Mucosa of rectum (tissue), 2 donors: ENCODE measurements at regions not wholly inside any gene's neighbourhood (a gene's known extent, or its start where the extent isn't known, plus 50 kb on each side); places are given as distances from the start of the nearest gene placed in this dataset.

Experiments used
- H3K27ac ChIP-seq, 2 donors: one replicate each; pipeline ENCODE4 v1.7.0; 2013; ENCODE audit warnings: inconsistent platforms in 2 of 2, low read depth in 2 of 2, low read length in 2 of 2
- H3K27me3 ChIP-seq, 2 donors: one replicate each; pipeline ENCODE4 v1.7.0; 2013; ENCODE audit warnings: low read length in 2 of 2; ENCODE audit not compliant: control insufficient read depth in 2 of 2, insufficient read depth in 2 of 2
- H3K36me3 ChIP-seq, 2 donors: one replicate each; pipeline ENCODE4 v1.7.0; 2013; ENCODE audit warnings: low read length in 2 of 2; ENCODE audit not compliant: control insufficient read depth in 2 of 2, insufficient read depth in 2 of 2
- H3K4me1 ChIP-seq, 2 donors: one replicate each; pipeline ENCODE4 v1.7.0; 2013; ENCODE audit warnings: low read length in 2 of 2, mild to moderate bottlenecking in 1 of 2; ENCODE audit not compliant: control insufficient read depth in 2 of 2, insufficient read depth in 2 of 2
- H3K4me3 ChIP-seq, 2 donors: one replicate each; pipeline ENCODE4 v1.7.0; 2013; ENCODE audit warnings: low read length in 2 of 2
- H3K9ac ChIP-seq, 2 donors: one replicate each; pipeline ENCODE4 v1.7.0; 2013; ENCODE audit warnings: low read length in 2 of 2, low read depth in 1 of 2, mild to moderate bottlenecking in 1 of 2
- H3K9me3 ChIP-seq, 2 donors: one replicate each; pipeline ENCODE4 v1.7.0; 2013; ENCODE audit warnings: low read length in 2 of 2; ENCODE audit not compliant: control insufficient read depth in 2 of 2
- donor health status: healthy.
- donor health status: Normal muscosa, but diverticular disease.

DNA sequence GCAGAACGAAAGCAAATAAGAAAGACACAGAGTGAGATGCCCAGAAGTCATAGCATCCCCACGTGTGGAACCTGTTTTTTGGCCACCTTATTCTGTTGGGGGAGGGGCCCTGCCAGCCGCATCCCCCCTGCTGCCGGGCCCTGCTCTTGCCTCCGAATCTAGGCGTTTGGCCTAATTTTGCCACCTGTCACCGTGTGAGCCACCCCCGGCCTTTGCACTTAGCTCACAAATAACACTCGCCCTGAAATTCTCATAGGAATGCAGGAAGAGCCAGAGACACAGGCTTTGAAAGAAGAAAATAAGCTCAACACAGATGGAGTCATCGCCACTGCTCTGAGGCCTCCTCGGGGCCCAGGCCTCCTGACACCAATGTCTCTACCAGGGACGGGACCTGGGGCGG is 522.6 kb upstream of the SALL3 start:
- Histone ChIP-seq H3K9ac (no peak overlapping the region), H3K27me3 (no peaks in the 10 kb centered on the region), H3K4me3 (no peak overlapping the region), H3K27ac (no peak overlapping the region), H3K36me3 (no peaks in the 10 kb centered on the region), H3K9me3 (no peaks in the 10 kb centered on the region), H3K4me1 (no peaks in the 10 kb centered on the region)

GRCh38 chr18:78457731-78458130 is 521.9 kb upstream of the SALL3 start:
- no peak overlapping the region for H3K9ac ChIP-seq
- H3K4me1 ChIP-seq = no peaks in the 10 kb centered on the region
- H3K36me3 ChIP-seq = no peaks in the 10 kb centered on the region
- no peaks in the 10 kb centered on the region for H3K9me3 ChIP-seq
- no peak overlapping the region for H3K27ac ChIP-seq
- no peaks in the 10 kb centered on the region for H3K27me3 ChIP-seq
- no peak overlapping the region for H3K4me3 ChIP-seq

GRCh38 chr18:78458356-78458755 is 521.3 kb upstream of the SALL3 start:
- Histone ChIP-seq H3K36me3 (no peaks in the 10 kb centered on the region), H3K9me3 (no peaks in the 10 kb centered on the region), H3K27me3 (no peaks in the 10 kb centered on the region), H3K27ac (no peak overlapping the region), H3K4me1 (no peaks in the 10 kb centered on the region), H3K9ac (no peak overlapping the region), H3K4me3 (no peak overlapping the region)

DNA sequence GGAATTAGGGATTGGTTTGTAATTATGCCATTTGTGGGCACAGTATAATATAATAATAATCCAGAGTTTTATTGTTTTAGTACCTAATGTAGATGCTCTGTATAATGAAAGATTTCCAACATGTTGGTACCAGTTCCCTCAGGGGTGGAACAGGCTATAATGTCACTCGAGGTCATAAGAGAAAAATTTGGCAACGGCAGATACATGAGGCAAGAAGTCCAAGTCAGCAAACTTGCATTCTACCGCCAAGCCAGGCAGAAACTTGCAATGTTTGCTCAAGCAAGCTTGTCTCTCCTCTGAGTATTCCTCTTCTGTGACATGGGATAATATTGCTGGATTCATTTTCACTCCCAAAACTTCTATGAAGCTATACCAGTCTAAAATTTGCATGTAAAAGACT is 520.0 kb upstream of the SALL3 start:
- no peaks in the 10 kb centered on the region for H3K36me3 ChIP-seq
- no peaks in the 10 kb centered on the region for H3K4me1 ChIP-seq
- no peaks in the 10 kb centered on the region for H3K27me3 ChIP-seq
- H3K4me3 ChIP-seq = no peak overlapping the region
- H3K9ac ChIP-seq = no peak overlapping the region
- H3K9me3 ChIP-seq = no peaks in the 10 kb centered on the region
- no peak overlapping the region for H3K27ac ChIP-seq

DNA sequence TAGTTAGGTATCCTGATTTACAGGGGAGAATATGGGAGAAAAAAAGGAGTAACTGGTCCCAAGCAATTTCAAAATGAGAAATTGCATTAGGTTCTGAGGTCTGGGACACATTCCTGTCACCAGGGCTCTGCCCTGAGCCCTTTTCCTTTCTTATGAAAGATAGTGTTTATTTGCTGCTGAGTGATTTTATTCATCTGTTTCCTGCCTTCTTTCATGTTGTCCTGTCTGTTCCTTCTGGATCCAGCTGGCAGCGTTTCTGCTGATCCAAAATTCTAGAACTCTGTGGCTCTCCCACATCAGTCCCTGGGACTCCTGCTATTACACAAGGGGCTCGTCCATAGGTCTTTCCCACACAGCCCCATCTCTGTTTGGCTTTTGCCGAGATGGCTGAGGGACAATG is 519.1 kb upstream of the SALL3 start:
- Histone ChIP-seq H3K36me3 (no peaks in the 10 kb centered on the region), H3K27me3 (no peaks in the 10 kb centered on the region), H3K27ac (no peak overlapping the region), H3K4me1 (no peaks in the 10 kb centered on the region), H3K9ac (no peak overlapping the region), H3K9me3 (no peaks in the 10 kb centered on the region), H3K4me3 (no peak overlapping the region)

DNA sequence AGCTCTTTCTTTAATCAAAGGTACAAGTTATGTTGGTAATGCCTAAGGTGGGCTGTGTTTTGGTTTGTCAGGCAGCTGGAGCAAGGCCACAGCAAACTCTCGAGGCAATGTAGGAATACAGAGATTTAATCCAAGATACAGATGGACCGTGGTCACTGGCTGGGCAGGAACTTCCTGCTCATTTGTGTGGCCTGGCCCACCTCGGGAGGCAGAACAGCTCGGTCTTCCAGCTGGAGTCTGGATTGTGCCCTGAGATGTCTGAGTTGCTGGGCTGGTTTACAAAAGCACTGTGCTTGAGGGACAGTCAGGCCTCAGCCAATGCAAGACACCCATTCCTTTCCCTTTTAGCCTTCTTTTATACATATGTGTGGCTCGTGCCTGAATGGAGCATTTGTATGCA is 506.1 kb upstream of the SALL3 start:
- H3K4me1 ChIP-seq = no peaks in the 10 kb centered on the region
- H3K36me3 ChIP-seq = no peaks in the 10 kb centered on the region
- H3K9me3 ChIP-seq = peaks cover 4 to 6% of the 10 kb centered on the region in 2 donors
- no peaks in the 10 kb centered on the region for H3K27me3 ChIP-seq
- no peak overlapping the region for H3K9ac ChIP-seq
- no peak overlapping the region for H3K27ac ChIP-seq
- H3K4me3 ChIP-seq = no peak overlapping the region

- no peaks in the 10 kb centered on the region for H3K27me3 ChIP-seq
- H3K36me3 ChIP-seq = no peaks in the 10 kb centered on the region
- H3K9me3 ChIP-seq = peaks cover 4 to 8% of the 10 kb centered on the region in 2 donors
- no peak overlapping the region for H3K9ac ChIP-seq
- H3K4me3 ChIP-seq = no peak overlapping the region
- no peaks in the 10 kb centered on the region for H3K4me1 ChIP-seq
- H3K27ac ChIP-seq = no peak overlapping the region
Measured at GRCh38 chr18:78477840-78478239, 501.8 kb upstream of the SALL3 start.

DNA sequence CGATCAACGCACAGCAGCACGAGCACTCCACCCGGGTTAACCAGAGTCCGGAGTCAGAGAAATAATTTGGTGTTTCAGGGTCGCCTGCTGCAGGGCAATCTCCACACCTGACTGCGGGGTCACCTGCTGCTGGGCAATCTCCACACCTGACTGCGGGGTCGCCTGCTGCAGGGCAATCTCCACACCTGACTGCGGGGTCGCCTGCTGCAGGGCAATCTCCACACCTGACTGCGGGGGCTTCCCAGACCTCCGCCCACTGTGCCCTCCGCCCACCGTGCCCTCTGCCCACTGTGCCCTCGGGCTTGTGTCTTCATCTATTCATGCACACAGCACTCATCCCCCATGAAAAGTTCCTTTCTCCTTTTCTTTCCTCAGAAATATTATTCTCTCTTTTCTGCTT is 500.2 kb upstream of the SALL3 start:
- H3K27me3 ChIP-seq = no peaks in the 10 kb centered on the region

GRCh38 chr18:78480262-78481054 is 499.2 kb upstream of the SALL3 start:
- Histone ChIP-seq H3K9ac (no peak overlapping the region), H3K36me3 (no peaks in the 10 kb centered on the region), H3K4me1 (no peaks in the 10 kb centered on the region), H3K27ac (no peak overlapping the region), H3K27me3 (no peaks in the 10 kb centered on the region), H3K4me3 (no peak overlapping the region), H3K9me3 (peaks cover 0 to 6% of the 10 kb centered on the region in 2 donors)

More for the DNA sequence above, 500.2 kb upstream of the SALL3 start:
- H3K9ac ChIP-seq = no peak overlapping the region
- no peak overlapping the region for H3K4me3 ChIP-seq
- H3K9me3 ChIP-seq = peaks cover 4 to 8% of the 10 kb centered on the region in 2 donors
- no peaks in the 10 kb centered on the region for H3K4me1 ChIP-seq
- no peaks in the 10 kb centered on the region for H3K36me3 ChIP-seq
- no peak overlapping the region for H3K27ac ChIP-seq

DNA sequence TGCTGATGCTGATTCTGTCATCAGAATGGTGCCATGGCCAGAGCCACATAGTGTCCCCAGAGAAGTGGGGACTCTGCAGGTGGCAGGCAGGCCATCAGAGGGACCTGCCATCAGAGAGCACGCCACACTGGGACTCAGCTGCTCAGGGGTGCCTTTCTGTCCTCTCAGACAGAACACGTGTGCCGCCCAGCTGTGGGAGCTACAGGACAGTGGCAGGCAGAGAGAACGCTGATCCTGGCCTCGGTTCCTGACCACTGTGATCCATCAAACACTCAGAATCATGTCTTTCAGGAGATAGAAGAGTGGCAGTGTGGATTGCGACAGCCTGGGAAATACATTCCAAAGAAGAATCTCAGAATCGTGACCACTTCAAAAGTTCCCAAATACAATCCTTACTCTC is 497.2 kb upstream of the SALL3 start:
- Histone ChIP-seq H3K27ac (no peak overlapping the region), H3K9me3 (peaks cover 0 to 2% of the 10 kb centered on the region in 2 donors), H3K4me3 (no peak overlapping the region), H3K27me3 (no peaks in the 10 kb centered on the region), H3K4me1 (no peaks in the 10 kb centered on the region), H3K9ac (no peak overlapping the region), H3K36me3 (no peaks in the 10 kb centered on the region)
